Skeletal muscle satellite cell (primary cell): ENCODE measurements at regions not wholly inside any gene's neighbourhood (a gene's known extent, or its start where the extent isn't known, plus 50 kb on each side); places are given as distances from the start of the nearest gene placed in this dataset.
A peak's percentile ranks its signal among the peaks of the same experiment; 100 is the strongest.

ENCODE experiments used
- H3K27me3 ChIP-seq: 2 replicates; pipeline ENCODE4 v1.7.0; 2013; ENCODE audit warnings: low read length; ENCODE audit not compliant: control insufficient read depth, insufficient read depth
- H3K36me3 ChIP-seq: 2 replicates; pipeline ENCODE4 v1.7.0; 2013; ENCODE audit warnings: mild to moderate bottlenecking, control low read depth, low read length; ENCODE audit not compliant: insufficient read depth
- H3K4me1 ChIP-seq: 2 replicates; pipeline ENCODE4 v1.7.0; 2013; ENCODE audit warnings: low read length; ENCODE audit not compliant: control insufficient read depth, insufficient read depth
- H3K4me2 ChIP-seq: 2 replicates; pipeline ENCODE4 v1.7.0; 2013; ENCODE audit warnings: mild to moderate bottlenecking, low read length
- H3K4me3 ChIP-seq: 2 replicates; pipeline ENCODE4 v1.7.0; 2013; ENCODE audit warnings: low read length
- H3K9ac ChIP-seq: 2 replicates; pipeline ENCODE4 v1.7.0; 2013; ENCODE audit warnings: mild to moderate bottlenecking, low read depth, low read length, moderate library complexity
- H3K9me3 ChIP-seq: replicated peaks from 2 replicates; pipeline ENCODE4 v1.7.0; 2013; ENCODE audit warnings: mild to moderate bottlenecking, control low read depth, low read length

DNA sequence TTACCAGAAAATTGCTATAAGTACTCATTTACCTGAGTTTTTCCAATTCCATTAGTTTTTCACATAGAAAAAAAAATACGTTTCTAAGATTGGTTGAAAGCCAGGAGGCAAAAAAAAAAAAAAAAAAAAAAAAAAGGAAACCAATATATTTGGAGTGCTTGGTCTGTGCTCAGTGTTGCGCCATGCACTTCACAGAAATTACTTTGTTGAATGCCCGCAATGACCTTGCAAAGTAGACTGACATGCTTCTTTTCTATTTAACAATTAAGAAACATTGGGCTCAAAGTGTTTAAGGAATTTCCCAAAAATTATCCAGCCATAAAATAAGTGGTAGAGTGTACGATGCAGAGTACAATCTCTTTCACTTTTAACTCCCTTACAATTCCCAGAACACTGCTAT lies 65.2 kb upstream of the PAPPA start:
- Histone ChIP-seq H3K27me3 (peaks cover 12% of the 10 kb centered on the region), H3K4me2 (no peak overlapping the region), H3K4me3 (no peak overlapping the region), H3K9ac (no peak overlapping the region), H3K36me3 (no peaks in the 10 kb centered on the region), H3K9me3 (no peaks in the 10 kb centered on the region), H3K4me1 (peaks cover 12% of the 10 kb centered on the region)

DNA sequence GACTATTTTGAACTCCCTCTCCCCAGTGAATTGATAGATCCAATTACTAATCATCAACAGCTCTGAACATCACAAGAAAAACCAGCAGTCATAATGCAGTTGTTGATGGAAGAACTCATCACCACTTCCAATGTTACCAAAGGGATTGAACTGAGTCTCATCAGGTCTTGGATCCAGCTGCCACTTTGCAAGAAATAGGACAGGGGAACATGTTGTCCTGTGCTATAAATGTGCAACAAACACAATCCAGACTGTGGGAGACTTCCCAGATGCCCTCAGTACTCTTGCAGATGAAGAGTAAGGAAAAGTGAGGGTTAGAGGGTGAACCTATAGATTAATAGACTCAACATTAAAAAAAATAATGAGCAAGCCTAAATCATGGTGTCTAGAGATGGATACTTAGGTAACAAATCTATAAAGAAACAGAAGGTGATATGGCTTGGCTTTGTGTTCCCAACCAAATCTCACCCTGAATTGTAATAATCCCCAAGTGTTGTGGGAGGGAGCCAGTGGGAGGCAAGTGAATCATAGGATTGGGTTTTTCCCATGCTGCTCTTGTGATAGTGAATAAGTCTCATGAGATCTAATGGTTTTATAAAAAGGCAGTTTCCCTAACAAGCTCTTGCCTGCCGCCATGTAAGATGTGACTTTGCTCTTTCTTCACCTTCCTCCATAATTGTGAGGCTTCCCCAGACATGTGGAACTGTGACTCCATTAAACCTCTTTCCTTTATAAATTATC lies 63.4 kb upstream of the PAPPA start:
- Histone ChIP-seq H3K27me3 (no peaks in the 10 kb centered on the region), H3K9me3 (no peaks in the 10 kb centered on the region), H3K4me2 (no peak overlapping the region), H3K4me3 (no peak overlapping the region), H3K9ac (no peak overlapping the region), H3K4me1 (peaks cover 12% of the 10 kb centered on the region), H3K36me3 (no peaks in the 10 kb centered on the region)

DNA sequence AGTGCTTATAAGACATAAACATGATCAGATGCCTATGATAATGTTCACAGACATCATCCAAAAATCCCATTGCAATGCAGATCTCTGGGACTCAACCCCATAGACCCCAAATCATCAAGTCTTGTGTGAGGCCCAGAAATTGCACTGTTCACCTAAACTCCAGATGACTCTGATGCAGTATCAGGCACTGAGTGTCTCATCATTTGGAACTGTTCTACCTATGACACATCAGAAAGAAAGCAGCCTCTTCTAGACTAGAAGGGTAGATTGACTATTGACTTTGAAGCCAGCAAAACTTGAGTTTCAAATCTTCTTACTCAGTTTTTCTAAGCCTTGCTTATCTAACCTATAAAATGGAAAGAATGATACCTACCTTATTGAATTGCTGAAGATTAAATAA lies 58.7 kb upstream of the PAPPA start:
- H3K36me3 ChIP-seq: no peaks in the 10 kb centered on the region
- no peaks in the 10 kb centered on the region for H3K27me3 ChIP-seq
- no peak overlapping the region for H3K4me3 ChIP-seq
- H3K4me2 ChIP-seq: no peak overlapping the region
- no peak overlapping the region for H3K9ac ChIP-seq
- no peaks in the 10 kb centered on the region for H3K9me3 ChIP-seq
- peaks cover 10% of the 10 kb centered on the region for H3K4me1 ChIP-seq

DNA sequence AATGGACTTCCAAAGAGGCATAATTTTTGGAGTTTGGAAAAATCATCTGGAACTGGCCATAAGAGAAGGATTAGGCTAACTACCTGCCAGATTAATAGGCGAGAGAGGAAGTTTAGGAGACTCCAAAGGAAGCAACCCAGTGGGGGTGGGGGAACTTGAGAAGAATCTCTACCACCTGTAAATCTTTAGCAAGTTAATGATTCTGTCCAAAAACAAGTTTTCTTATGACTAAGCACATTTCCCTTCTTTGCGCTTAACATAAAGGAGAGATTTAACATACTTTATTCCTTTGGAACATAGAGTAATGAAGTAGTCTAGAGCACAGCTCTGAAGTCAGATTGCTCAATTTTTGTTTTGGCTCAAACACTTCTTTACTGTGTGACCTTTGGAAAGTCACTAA lies 58.2 kb upstream of the PAPPA start:
- peaks cover 15% of the 10 kb centered on the region for H3K4me1 ChIP-seq
- H3K9me3 ChIP-seq: no peaks in the 10 kb centered on the region
- H3K4me3 ChIP-seq: no peak overlapping the region
- no peaks in the 10 kb centered on the region for H3K27me3 ChIP-seq
- H3K9ac ChIP-seq: no peak overlapping the region
- no peak overlapping the region for H3K4me2 ChIP-seq
- no peaks in the 10 kb centered on the region for H3K36me3 ChIP-seq

DNA sequence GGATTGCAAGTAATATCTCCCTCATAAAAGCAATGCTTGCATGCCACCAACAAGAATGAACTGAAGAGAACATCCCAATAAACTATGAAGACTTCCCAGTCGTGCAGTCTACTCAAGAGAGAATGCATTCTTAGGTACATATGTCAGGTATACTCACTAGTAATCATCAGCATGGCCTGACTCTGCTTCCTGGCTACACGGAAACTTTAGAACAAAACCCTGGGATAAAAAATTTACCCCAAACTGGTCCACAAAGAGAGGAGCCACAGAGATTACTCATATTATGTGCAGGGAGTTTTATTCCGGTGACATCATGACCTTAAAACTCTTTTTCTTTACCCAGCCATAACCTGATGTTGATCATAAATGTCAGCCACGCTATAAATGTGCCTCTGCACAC lies 57.5 kb upstream of the PAPPA start:
- peaks cover 22% of the 10 kb centered on the region for H3K4me1 ChIP-seq
- H3K9me3 ChIP-seq: no peaks in the 10 kb centered on the region
- H3K9ac ChIP-seq: no peak overlapping the region
- H3K4me2 ChIP-seq: no peak overlapping the region
- no peaks in the 10 kb centered on the region for H3K36me3 ChIP-seq
- no peak overlapping the region for H3K4me3 ChIP-seq
- H3K27me3 ChIP-seq: no peaks in the 10 kb centered on the region

DNA sequence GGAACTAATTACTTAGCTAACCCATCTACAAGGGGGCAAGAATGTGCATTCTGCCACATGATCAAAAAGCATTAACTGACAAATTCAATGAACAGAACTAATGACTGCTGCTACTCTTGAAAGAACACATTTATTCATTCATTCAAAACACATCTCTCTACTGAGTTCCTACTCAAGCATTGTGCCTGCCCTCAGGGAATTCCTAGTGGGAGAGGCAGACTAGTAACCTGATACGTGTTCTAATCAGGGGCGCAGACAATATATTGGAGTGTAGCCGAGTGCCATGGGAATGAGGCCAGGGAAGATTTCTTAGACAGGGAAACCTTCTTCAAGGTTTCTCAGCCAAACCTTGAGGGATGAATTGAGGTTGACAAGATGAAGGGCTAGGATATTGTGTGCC lies 56.7 kb upstream of the PAPPA start:
- H3K9ac ChIP-seq: no peak overlapping the region
- H3K36me3 ChIP-seq: no peaks in the 10 kb centered on the region
- no peak overlapping the region for H3K4me2 ChIP-seq
- no peaks in the 10 kb centered on the region for H3K27me3 ChIP-seq
- no peak overlapping the region for H3K4me3 ChIP-seq
- peaks cover 29% of the 10 kb centered on the region for H3K4me1 ChIP-seq
- H3K9me3 ChIP-seq: no peaks in the 10 kb centered on the region

DNA sequence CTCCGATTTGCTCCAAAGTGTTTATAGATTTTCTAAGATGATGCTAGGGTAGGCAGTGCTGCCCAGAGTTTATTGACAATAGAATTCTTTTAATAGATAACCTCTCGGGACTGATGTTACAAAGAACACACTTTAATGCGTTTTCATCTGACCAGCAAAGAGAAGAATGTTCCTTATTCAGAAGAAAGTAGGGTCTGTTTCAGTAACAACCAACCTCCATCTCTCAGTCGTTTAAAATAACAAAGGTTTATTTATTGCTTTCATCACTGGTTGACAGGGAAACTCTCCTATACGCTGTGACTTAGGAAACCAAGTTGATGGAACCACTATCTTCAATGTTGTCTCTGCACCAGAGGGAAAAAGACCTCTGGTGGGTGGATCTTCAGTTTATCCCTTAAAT lies 55.1 kb upstream of the PAPPA start:
- H3K27me3 ChIP-seq: no peaks in the 10 kb centered on the region
- H3K9me3 ChIP-seq: no peaks in the 10 kb centered on the region
- H3K36me3 ChIP-seq: no peaks in the 10 kb centered on the region
- no peak overlapping the region for H3K4me3 ChIP-seq
- no peak overlapping the region for H3K4me2 ChIP-seq
- no peak overlapping the region for H3K9ac ChIP-seq
- peaks cover 35% of the 10 kb centered on the region for H3K4me1 ChIP-seq

DNA sequence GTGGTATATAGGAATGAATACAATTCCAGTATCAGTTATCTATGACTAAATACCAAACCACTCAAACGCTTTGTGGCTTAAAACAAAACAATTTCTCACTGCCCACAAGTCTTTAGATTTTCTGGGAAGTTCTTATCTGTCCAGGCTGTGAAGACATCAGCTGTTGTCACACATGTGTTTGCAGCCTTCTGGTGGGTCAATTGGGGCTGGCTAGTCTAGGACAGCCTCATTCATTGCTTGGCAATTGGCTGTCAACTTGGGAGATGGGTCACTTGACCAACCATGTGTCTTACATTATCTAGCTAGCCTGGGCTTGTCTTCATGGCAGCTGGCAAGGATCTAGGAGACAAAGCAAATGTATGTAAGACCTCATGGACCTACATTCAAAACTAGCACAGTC lies 53.8 kb upstream of the PAPPA start:
- H3K27me3 ChIP-seq: no peaks in the 10 kb centered on the region
- H3K9me3 ChIP-seq: no peaks in the 10 kb centered on the region
- no peak overlapping the region for H3K4me3 ChIP-seq
- no peaks in the 10 kb centered on the region for H3K36me3 ChIP-seq
- H3K9ac ChIP-seq: no peak overlapping the region
- H3K4me1 ChIP-seq: peaks cover 35% of the 10 kb centered on the region
- no peak overlapping the region for H3K4me2 ChIP-seq

DNA sequence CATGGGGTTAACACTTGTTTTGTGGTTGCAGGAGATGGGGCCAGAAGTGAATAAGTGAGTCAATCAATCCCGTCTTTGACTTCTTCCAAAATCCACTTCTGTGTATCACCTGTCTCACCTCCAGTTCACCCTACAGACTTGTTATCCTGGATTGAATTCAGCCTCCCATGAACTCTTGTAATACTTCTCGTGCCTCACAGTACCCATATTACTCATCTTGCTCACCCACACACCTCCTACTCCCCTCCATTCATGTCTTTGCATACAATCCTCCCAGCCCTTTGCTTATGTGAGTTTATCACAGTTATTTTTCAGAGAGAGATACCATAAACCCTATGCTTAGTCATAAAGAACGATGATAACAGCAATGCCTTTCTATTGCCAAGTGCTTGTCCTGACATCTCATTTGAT lies 52.9 kb upstream of the PAPPA start:
- no peak overlapping the region for H3K4me2 ChIP-seq
- H3K27me3 ChIP-seq: no peaks in the 10 kb centered on the region
- H3K9me3 ChIP-seq: no peaks in the 10 kb centered on the region
- no peaks in the 10 kb centered on the region for H3K36me3 ChIP-seq
- H3K4me3 ChIP-seq: no peak overlapping the region
- no peak overlapping the region for H3K9ac ChIP-seq
- peaks cover 35% of the 10 kb centered on the region for H3K4me1 ChIP-seq

DNA sequence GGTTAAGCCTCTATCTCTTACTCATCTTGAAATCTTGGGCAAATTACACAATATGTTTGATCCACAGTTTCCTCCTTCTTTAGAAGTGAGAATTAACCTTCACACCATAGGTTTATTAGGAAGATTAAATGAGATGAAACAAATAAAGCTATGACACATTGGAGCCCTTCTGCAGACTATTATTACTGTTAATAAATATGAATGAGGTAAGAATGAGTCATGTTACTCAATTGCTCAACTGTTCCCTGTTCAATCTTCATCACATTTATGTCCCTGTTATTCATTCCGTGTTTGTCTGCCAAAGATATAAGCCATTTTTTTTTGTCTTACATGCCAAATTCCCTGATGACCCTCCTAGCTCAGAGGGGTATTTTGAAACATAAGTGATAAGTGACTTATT lies 52.1 kb upstream of the PAPPA start:
- peaks cover 30% of the 10 kb centered on the region for H3K4me1 ChIP-seq

DNA sequence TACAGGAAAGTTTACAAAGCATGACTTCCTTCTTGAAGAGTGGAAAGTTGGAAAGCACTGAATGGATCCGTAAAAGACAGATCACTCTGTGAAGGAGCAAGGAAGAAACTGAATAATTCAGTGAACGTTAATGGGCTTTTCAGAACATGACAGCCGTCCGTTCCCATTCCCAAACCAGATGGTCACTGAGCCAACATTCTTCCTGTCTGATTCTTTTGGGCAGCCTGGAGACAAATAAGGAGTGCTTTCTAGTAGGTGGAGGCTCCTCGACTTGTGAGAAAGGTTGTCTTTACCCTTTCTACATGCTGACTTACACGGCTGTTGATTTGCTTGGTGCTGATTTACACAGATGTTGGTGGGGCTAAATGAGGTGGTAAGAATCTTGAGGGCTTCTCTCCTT lies 51.0 kb upstream of the PAPPA start:
- H3K9me3 ChIP-seq: no peaks in the 10 kb centered on the region
- H3K4me3 ChIP-seq: no peak overlapping the region
- H3K36me3 ChIP-seq: no peaks in the 10 kb centered on the region
- no peak overlapping the region for H3K4me2 ChIP-seq
- H3K27me3 ChIP-seq: no peaks in the 10 kb centered on the region
- H3K4me1 ChIP-seq: peaks cover 30% of the 10 kb centered on the region
- no peak overlapping the region for H3K9ac ChIP-seq

More for the DNA sequence above, 52.1 kb upstream of the PAPPA start:
- H3K27me3 ChIP-seq: no peaks in the 10 kb centered on the region
- H3K9me3 ChIP-seq: no peaks in the 10 kb centered on the region
- H3K4me2 ChIP-seq: peak overlapping the region; percentile 38
- no peak overlapping the region for H3K4me3 ChIP-seq
- no peaks in the 10 kb centered on the region for H3K36me3 ChIP-seq
- no peak overlapping the region for H3K9ac ChIP-seq
